Uterus (tissue), 3 donors: ENCODE measurements at regions not wholly inside any gene's neighbourhood (a gene's known extent, or its start where the extent isn't known, plus 50 kb on each side); places are given as distances from the start of the nearest gene placed in this dataset.

Experiments
- DNase-seq, 2 donors: peaks; one replicate each; pipeline ENCODE4 v3.0.0-alpha.2; 2019 to 2020
- H3K27ac ChIP-seq, 2 donors: fragments of 200-600 bp; sonication (generic); 1 replicate in 1 of 2; 2 replicates in 1 of 2; pipeline ENCODE4 v1.5.1; 2016 to 2018
- H3K27me3 ChIP-seq, 2 donors: fragments of 200-600 bp; sonication (generic); one replicate each; pipeline ENCODE4 v1.5.1; 2018 to 2019; ENCODE audit warnings: control low read depth in 1 of 2
- H3K36me3 ChIP-seq, 2 donors: fragments of 200-600 bp; sonication (generic); one replicate each; pipeline ENCODE4 v1.5.1; 2019; ENCODE audit warnings: control low read depth in 1 of 2
- H3K4me1 ChIP-seq, 2 donors: fragments of 200-600 bp; sonication (generic); one replicate each; pipeline ENCODE4 v1.5.1; 2018 to 2019; ENCODE audit warnings: control low read depth in 1 of 2
- H3K4me3 ChIP-seq, 2 donors: fragments of 200-600 bp; sonication (generic); 1 replicate in 1 of 2; 2 replicates in 1 of 2; pipeline ENCODE4 v1.5.1; 2018 to 2019; ENCODE audit warnings: mild to moderate bottlenecking in 1 of 2
- H3K9me3 ChIP-seq, 2 donors: fragments of 200-600 bp; sonication (generic); one replicate each; pipeline ENCODE4 v1.5.1; 2019; ENCODE audit warnings: control low read depth in 1 of 2
- CTCF ChIP-seq, 4 experiments: fragments of 200-600 bp in 2 of 4; fragments of 450-650 bp in 2 of 4; sonication (generic) in 2 of 4; IDR thresholded peaks; one replicate each; pipeline ENCODE4 v1.5.1; 2016 to 2019; ENCODE audit warnings: antibody characterized with exemption in 4 of 4, mild to moderate bottlenecking in 2 of 4, moderate library complexity in 1 of 4
- POLR2A ChIP-seq, 2 donors: fragments of 450-650 bp; IDR thresholded peaks; one replicate each; pipeline ENCODE4 v1.6.1; 2016; ENCODE audit warnings: antibody characterized with exemption in 2 of 2, mild to moderate bottlenecking in 1 of 2, moderate library complexity in 1 of 2
- intact Hi-C: fragments of 100-400 bp; cut with DNase I; formaldehyde crosslinking; loops from one replicate; pipeline ENCODE4 v1.15.1; 2023; ENCODE audit warnings: low total_unique reads
- donor health status: DM: yes; HTN: yes; CAD: no.

- Histone ChIP-seq H3K4me3 (no peak overlapping the region), H3K27ac (no peak overlapping the region), H3K4me1 (no peaks in the 10 kb centered on the region), H3K9me3 (no peaks in the 10 kb centered on the region), H3K36me3 (no peaks in the 10 kb centered on the region), H3K27me3 (no peaks in the 10 kb centered on the region)
- intact Hi-C loops: no loop called here
- no peak for DNase-seq
- TF ChIP-seq CTCF (IDR thresholded peaks at IDR 0.05) (no peak), POLR2A (IDR thresholded peaks at IDR 0.05) (no peak)
These were observed 131.8 kb downstream of the ZIC1 start for GRCh38 chr3:147540921-147541320.

GRCh38 chr3:147544290-147544689 lies 135.1 kb downstream of the ZIC1 start:
- no peaks in the 10 kb centered on the region for H3K4me1 ChIP-seq
- no peak overlapping the region for H3K27ac ChIP-seq
- no peaks in the 10 kb centered on the region for H3K9me3 ChIP-seq
- no peak overlapping the region for H3K4me3 ChIP-seq
- TF ChIP-seq POLR2A (IDR thresholded peaks at IDR 0.05) (no peak), CTCF (IDR thresholded peaks at IDR 0.05) (no peak)
- no peak for DNase-seq
- H3K27me3 ChIP-seq: no peaks in the 10 kb centered on the region
- intact Hi-C loops: no loop called here
- no peaks in the 10 kb centered on the region for H3K36me3 ChIP-seq

GRCh38 chr3:147551491-147551890 lies 142.3 kb downstream of the ZIC1 start:
- no peaks in the 10 kb centered on the region for H3K36me3 ChIP-seq
- H3K4me3 ChIP-seq: no peak overlapping the region
- intact Hi-C loops: no loop called here
- H3K27me3 ChIP-seq: no peaks in the 10 kb centered on the region
- no peak for DNase-seq
- no peaks in the 10 kb centered on the region for H3K9me3 ChIP-seq
- H3K4me1 ChIP-seq: no peaks in the 10 kb centered on the region
- no peak for TF ChIP-seq CTCF (IDR thresholded peaks at IDR 0.05)
- TF ChIP-seq POLR2A (IDR thresholded peaks at IDR 0.05): no peak
- no peak overlapping the region for H3K27ac ChIP-seq

GRCh38 chr3:147554332-147554731 lies 145.2 kb downstream of the ZIC1 start:
- H3K36me3 ChIP-seq: no peaks in the 10 kb centered on the region
- no peaks in the 10 kb centered on the region for H3K27me3 ChIP-seq
- no peaks in the 10 kb centered on the region for H3K9me3 ChIP-seq
- H3K4me1 ChIP-seq: no peaks in the 10 kb centered on the region
- no peak for TF ChIP-seq CTCF (IDR thresholded peaks at IDR 0.05)
- no peak for TF ChIP-seq POLR2A (IDR thresholded peaks at IDR 0.05)
- intact Hi-C loops: no loop called here
- no peak overlapping the region for H3K4me3 ChIP-seq
- DNase-seq: no peak
- no peak overlapping the region for H3K27ac ChIP-seq

GRCh38 chr3:147572970-147573340 lies 163.8 kb downstream of the ZIC1 start:
- no peak overlapping the region for H3K4me3 ChIP-seq
- no peak for TF ChIP-seq CTCF (IDR thresholded peaks at IDR 0.05)
- no peak for TF ChIP-seq POLR2A (IDR thresholded peaks at IDR 0.05)
- intact Hi-C loops: no loop called here

More at GRCh38 chr3:147572970-147573340, 163.8 kb downstream of the ZIC1 start:
- H3K36me3 ChIP-seq: no peaks in the 10 kb centered on the region
- H3K27me3 ChIP-seq: no peaks in the 10 kb centered on the region
- no peaks in the 10 kb centered on the region for H3K4me1 ChIP-seq
- H3K9me3 ChIP-seq: no peaks in the 10 kb centered on the region
- H3K27ac ChIP-seq: no peak overlapping the region
- no peak for DNase-seq
